Gastrocnemius medialis (tissue), 4 donors: ENCODE measurements at regions not wholly inside any gene's neighbourhood (a gene's known extent, or its start where the extent isn't known, plus 50 kb on each side); places are given as distances from the start of the nearest gene placed in this dataset.

Experiments
- POLR2A ChIP-seq, 2 donors: fragments of 450-650 bp; IDR thresholded peaks; one replicate each; pipeline ENCODE4 v1.6.1; 2017; ENCODE audit warnings: antibody characterized with exemption in 2 of 2, mild to moderate bottlenecking in 2 of 2, moderate library complexity in 2 of 2
- TF ChIP-seq, protein P1 (sequence below), 5 experiments: fragments of 450-650 bp in 3 of 5; fragments of 200-600 bp in 2 of 5; sonication (generic) in 2 of 5; IDR thresholded peaks in 4 of 5; conservative IDR thresholded peaks in 1 of 5; 1 replicate in 4 of 5; 2 replicates in 1 of 5; pipeline ENCODE4 v1.5.1; 2016 to 2019; ENCODE audit warnings: antibody characterized with exemption in 5 of 5, mild to moderate bottlenecking in 3 of 5, moderate library complexity in 3 of 5

DNA sequence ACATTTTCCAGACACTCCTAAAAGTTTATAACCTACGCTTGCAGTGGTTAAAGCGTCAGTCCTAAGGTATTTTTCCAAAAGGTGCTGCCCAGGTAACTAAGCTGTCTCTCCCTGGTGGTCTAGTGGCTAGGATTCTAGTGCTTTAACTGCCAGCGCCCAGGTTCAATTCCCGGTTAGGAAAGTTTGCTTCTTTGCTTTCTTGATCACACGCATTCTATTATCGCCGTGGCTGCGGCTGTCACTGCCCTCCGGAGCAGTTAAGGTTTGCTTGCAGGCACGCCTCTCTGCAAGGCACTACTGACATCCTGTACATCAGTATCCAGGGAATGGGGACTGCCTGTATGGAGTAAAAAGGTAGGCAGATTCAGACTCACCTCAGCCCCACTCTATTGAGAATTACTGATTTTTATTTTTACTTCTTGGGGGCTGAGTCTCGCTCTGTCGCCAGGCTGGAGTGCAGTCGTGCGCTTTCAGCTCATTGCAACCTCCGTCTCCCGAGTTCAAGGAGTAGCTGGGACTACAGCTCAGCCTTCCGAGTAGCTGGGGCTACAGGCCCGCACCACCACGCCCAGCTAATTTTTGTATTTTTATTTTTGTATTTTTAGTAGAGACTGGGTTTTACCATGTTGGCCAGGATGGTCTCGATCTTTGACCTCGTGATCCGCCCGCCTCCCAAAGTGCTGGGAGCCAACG, 53.2 kb upstream of the CFAP126 start:
- TF ChIP-seq, protein P1, sequence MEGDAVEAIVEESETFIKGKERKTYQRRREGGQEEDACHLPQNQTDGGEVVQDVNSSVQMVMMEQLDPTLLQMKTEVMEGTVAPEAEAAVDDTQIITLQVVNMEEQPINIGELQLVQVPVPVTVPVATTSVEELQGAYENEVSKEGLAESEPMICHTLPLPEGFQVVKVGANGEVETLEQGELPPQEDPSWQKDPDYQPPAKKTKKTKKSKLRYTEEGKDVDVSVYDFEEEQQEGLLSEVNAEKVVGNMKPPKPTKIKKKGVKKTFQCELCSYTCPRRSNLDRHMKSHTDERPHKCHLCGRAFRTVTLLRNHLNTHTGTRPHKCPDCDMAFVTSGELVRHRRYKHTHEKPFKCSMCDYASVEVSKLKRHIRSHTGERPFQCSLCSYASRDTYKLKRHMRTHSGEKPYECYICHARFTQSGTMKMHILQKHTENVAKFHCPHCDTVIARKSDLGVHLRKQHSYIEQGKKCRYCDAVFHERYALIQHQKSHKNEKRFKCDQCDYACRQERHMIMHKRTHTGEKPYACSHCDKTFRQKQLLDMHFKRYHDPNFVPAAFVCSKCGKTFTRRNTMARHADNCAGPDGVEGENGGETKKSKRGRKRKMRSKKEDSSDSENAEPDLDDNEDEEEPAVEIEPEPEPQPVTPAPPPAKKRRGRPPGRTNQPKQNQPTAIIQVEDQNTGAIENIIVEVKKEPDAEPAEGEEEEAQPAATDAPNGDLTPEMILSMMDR (IDR thresholded peaks at IDR 0.05 in 4 of 5, conservative IDR thresholded peaks at IDR 0.05 in 1 of 5), result no peak
- no peak for TF ChIP-seq POLR2A (IDR thresholded peaks at IDR 0.05)
